Upper lobe of left lung (tissue), 4 donors: ENCODE measurements at regions not wholly inside any gene's neighbourhood (a gene's known extent, or its start where the extent isn't known, plus 50 kb on each side); places are given as distances from the start of the nearest gene placed in this dataset.

ENCODE experiments used
- POLR2A ChIP-seq, 4 donors: fragments of 450-650 bp; IDR thresholded peaks; one replicate each; pipeline ENCODE4 v1.5.1; 2016 to 2017; ENCODE audit warnings: antibody characterized with exemption in 4 of 4, mild to moderate bottlenecking in 2 of 4
- POLR2AphosphoS5 ChIP-seq, 2 donors: sonication (generic); formaldehyde crosslinking; IDR thresholded peaks; one replicate each; pipeline ENCODE4 v1.5.1; 2017; ENCODE audit warnings: antibody characterized with exemption in 2 of 2
- TF ChIP-seq, protein P1 (sequence below), 6 experiments: fragments of 450-650 bp in 4 of 6; fragments of 200-600 bp in 2 of 6; sonication (generic) in 2 of 6; IDR thresholded peaks; one replicate each; pipeline ENCODE4 v1.5.1; 2016 to 2019; ENCODE audit warnings: antibody characterized with exemption in 6 of 6

DNA sequence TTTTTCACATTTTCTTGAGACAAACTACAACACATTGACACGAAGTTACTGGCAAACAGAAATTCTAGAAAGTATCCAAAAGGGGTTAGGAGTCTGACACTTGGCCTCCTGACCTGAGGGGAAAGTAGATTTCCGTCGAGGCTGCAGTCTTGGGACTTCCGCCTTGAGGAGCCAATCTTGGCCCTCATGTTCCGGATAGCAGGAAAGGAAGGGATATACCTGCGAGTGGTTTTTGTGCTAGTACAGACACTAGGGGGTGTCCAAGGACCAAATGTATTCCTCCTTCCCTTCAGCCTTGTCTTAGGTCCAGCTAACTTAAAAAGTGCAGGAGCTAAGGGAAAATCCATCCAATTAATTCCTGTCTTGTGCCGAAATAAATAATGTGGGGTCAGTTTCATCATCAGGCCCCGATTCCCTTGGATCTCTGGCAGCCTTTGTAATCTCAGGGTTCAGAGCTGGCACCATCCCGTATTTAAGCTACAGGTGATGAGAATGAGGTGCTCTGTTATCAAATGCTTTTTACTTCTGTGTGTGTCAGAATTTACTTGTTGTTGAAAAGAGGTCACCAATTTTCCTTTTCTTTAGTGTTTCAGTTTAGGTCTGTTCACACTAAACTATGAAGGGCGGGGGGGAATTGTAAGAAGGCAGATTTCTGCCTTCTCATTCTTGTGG, 330.2 kb upstream of the FANCL start:
- TF ChIP-seq, protein P1, sequence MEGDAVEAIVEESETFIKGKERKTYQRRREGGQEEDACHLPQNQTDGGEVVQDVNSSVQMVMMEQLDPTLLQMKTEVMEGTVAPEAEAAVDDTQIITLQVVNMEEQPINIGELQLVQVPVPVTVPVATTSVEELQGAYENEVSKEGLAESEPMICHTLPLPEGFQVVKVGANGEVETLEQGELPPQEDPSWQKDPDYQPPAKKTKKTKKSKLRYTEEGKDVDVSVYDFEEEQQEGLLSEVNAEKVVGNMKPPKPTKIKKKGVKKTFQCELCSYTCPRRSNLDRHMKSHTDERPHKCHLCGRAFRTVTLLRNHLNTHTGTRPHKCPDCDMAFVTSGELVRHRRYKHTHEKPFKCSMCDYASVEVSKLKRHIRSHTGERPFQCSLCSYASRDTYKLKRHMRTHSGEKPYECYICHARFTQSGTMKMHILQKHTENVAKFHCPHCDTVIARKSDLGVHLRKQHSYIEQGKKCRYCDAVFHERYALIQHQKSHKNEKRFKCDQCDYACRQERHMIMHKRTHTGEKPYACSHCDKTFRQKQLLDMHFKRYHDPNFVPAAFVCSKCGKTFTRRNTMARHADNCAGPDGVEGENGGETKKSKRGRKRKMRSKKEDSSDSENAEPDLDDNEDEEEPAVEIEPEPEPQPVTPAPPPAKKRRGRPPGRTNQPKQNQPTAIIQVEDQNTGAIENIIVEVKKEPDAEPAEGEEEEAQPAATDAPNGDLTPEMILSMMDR (IDR thresholded peaks at IDR 0.05): peak in 5 of 6 experiments; percentile 24 to 57 (median 54)
- no peak for TF ChIP-seq POLR2A (IDR thresholded peaks at IDR 0.05)
- TF ChIP-seq POLR2AphosphoS5 (IDR thresholded peaks at IDR 0.05): no peak
